ENCODE measurements at regions not wholly inside any gene's neighbourhood (a gene's known extent, or its start where the extent isn't known, plus 50 kb on each side); places are given as distances from the start of the nearest gene placed in this dataset.

DNA sequence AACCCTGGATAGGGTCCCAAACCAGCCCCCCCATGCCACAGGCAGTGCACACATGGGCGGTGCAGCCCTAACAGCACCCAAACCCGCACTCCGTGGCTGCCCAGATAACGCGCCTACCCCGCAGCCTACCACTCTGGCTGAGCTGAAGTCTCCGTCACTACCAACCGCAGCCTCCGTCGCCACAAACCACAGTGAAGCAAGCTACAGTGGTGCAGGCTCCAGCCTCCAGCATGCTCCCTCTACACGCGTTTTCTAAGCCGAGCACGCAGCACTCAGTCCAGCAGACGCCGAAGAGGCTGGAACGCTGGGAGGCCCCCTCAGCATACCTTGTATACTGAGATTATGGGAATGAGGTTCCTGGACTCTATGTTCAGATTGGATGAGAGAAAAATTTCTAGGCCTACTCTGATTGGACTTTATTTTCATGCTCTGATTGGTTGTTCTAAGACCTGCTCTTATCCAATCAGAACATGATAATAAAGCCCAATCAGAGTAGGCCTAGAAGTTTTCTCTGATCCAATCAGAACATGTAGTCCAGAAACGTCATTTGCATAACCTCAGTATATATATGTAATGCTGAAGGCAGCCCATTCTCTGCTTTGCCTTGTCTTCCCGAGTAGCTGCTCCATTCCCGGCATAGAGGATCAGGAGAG, 56.7 kb upstream of the C1QTNF9B start:
- Mint-ChIP-seq H3K36me3 (ENCODE audit: low read depth) (no peaks in the 10 kb centered on the region), H3K4me1 (ENCODE audit: low read depth) (no peaks in the 10 kb centered on the region), H3K27ac (ENCODE audit: unreplicated experiment) (no peak overlapping the region), H3K4me3 (ENCODE audit: unreplicated experiment) (no peak overlapping the region), H3K9me3 (ENCODE audit: low read depth) (no peaks in the 10 kb centered on the region), H3K27me3 (ENCODE audit: low read depth) (peaks cover 4% of the 10 kb centered on the region)
- DNase-seq (ENCODE audit: low spot score) = no peak
- TF ChIP-seq, protein P1, sequence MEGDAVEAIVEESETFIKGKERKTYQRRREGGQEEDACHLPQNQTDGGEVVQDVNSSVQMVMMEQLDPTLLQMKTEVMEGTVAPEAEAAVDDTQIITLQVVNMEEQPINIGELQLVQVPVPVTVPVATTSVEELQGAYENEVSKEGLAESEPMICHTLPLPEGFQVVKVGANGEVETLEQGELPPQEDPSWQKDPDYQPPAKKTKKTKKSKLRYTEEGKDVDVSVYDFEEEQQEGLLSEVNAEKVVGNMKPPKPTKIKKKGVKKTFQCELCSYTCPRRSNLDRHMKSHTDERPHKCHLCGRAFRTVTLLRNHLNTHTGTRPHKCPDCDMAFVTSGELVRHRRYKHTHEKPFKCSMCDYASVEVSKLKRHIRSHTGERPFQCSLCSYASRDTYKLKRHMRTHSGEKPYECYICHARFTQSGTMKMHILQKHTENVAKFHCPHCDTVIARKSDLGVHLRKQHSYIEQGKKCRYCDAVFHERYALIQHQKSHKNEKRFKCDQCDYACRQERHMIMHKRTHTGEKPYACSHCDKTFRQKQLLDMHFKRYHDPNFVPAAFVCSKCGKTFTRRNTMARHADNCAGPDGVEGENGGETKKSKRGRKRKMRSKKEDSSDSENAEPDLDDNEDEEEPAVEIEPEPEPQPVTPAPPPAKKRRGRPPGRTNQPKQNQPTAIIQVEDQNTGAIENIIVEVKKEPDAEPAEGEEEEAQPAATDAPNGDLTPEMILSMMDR (IDR thresholded peaks at IDR 0.05) = no peak

DNA sequence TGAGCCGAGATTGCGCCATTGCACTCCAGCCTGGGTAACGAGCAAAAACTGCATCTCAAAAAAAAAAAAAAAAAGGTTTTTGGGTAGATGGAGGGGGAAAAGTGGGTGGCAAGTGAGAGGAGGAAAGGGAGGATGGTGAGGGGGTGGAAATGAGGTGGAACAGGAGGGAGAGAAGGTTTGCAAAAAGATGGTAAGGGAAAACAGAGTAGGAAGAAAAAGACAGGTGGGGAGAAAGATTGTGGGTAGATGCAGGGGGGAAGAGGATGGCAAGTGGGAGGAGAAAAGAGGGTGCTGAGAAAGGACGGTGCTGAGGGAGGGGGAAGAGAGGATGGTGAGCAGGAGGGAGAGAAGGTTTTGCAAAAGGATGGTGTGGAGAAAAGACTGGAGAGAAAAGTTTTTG, 57.8 kb upstream of the C1QTNF9B start:
- Mint-ChIP-seq H3K27me3 (ENCODE audit: low read depth) (peaks cover 4% of the 10 kb centered on the region), H3K9me3 (ENCODE audit: low read depth) (no peaks in the 10 kb centered on the region), H3K27ac (ENCODE audit: unreplicated experiment) (no peak overlapping the region), H3K4me3 (ENCODE audit: unreplicated experiment) (no peak overlapping the region), H3K36me3 (ENCODE audit: low read depth) (no peaks in the 10 kb centered on the region), H3K4me1 (ENCODE audit: low read depth) (no peaks in the 10 kb centered on the region)
- DNase-seq (ENCODE audit: low spot score) = no peak
- TF ChIP-seq, protein P1 (IDR thresholded peaks at IDR 0.05) = no peak

DNA sequence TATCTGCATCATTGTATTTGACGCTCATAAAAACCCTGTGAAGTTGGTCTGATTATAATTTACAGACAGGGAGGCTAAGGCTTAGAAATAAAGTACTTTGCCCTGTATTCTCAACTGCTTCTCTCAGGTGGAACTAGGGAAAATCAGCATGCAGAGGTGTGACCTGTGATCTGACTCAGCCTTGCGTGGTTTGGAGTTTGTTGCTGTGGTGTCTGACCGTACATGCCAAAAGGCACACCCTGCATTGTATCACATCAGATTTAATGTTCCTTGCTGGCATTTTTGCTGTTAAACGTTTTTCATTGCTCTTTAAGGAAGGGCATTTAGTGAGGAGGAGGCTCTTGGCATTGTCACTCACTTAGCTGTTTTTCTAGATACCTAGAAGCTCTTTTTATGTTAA, 58.8 kb upstream of the C1QTNF9B start:
- H3K4me1 Mint-ChIP-seq (ENCODE audit: low read depth) = no peaks in the 10 kb centered on the region
- TF ChIP-seq, protein P1 (IDR thresholded peaks at IDR 0.05) = no peak
- H3K36me3 Mint-ChIP-seq (ENCODE audit: low read depth) = no peaks in the 10 kb centered on the region
- peaks cover 4% of the 10 kb centered on the region for H3K27me3 Mint-ChIP-seq (ENCODE audit: low read depth)
- H3K27ac Mint-ChIP-seq (ENCODE audit: unreplicated experiment) = no peak overlapping the region
- no peaks in the 10 kb centered on the region for H3K9me3 Mint-ChIP-seq (ENCODE audit: low read depth)
- H3K4me3 Mint-ChIP-seq (ENCODE audit: unreplicated experiment) = no peak overlapping the region
- DNase-seq (ENCODE audit: low spot score) = no peak

DNA sequence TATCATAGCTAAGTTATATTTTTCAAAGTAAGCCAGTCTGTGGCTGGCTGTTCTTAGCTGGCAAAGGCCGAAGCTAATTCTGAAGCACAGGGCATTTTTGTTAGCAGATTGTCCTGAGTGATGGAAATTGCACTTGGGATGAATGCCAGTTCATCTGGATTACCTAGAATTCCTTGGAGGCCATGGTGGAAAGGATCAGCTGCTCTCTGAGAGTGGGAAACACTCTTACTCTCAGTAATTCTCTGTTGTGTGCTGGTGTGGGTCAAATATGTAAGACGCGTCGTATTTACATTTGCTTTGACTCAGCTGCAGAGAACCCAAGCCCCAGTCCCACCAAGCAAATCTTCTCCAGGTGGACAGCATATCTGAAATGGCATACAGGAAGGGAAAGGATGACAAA, 60.7 kb upstream of the C1QTNF9B start:
- TF ChIP-seq, protein P1 (IDR thresholded peaks at IDR 0.05) = no peak
- Mint-ChIP-seq H3K4me1 (ENCODE audit: low read depth) (no peaks in the 10 kb centered on the region), H3K36me3 (ENCODE audit: low read depth) (no peaks in the 10 kb centered on the region), H3K9me3 (ENCODE audit: low read depth) (no peaks in the 10 kb centered on the region), H3K4me3 (ENCODE audit: unreplicated experiment) (no peak overlapping the region), H3K27ac (ENCODE audit: unreplicated experiment) (no peak overlapping the region), H3K27me3 (ENCODE audit: low read depth) (peaks cover 4% of the 10 kb centered on the region)
- no peak for DNase-seq (ENCODE audit: low spot score)

DNA sequence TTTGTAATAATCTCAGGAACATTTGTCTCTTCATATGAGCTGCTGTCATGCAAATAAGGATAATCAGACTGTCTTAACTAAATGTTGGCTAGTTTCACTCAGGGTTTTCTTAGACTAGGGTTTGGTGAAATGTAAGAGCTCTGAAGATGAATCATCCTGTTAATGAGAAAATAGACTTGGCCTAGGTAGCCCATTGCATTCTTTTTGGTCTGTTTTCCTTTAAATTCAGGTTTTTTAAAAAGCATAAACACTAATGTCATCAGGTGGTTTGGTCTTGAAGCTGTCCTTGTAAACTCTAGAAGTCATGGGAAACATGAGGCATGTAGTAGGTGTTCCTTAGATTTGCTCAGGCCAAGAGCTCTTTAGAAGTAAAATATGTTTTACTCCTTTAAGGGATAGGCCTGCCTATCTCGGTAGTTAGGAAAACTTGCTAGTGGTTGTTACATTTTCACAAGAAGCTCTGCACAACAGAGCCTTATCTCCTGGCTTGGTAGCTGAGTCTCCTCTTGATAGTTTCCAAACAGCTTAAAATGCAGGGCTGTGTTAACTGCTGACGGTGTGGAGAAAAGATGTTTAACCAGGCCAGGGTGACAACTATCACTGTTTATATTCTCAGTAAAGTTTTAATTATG, 62.0 kb upstream of the C1QTNF9B start:
- TF ChIP-seq, protein P1 (IDR thresholded peaks at IDR 0.05) = no peak
- no peaks in the 10 kb centered on the region for H3K9me3 Mint-ChIP-seq (ENCODE audit: low read depth)
- peaks cover 4% of the 10 kb centered on the region for H3K27me3 Mint-ChIP-seq (ENCODE audit: low read depth)
- H3K27ac Mint-ChIP-seq (ENCODE audit: unreplicated experiment) = no peak overlapping the region
- no peak overlapping the region for H3K4me3 Mint-ChIP-seq (ENCODE audit: unreplicated experiment)
- H3K4me1 Mint-ChIP-seq (ENCODE audit: low read depth) = no peaks in the 10 kb centered on the region
- DNase-seq (ENCODE audit: low spot score) = no peak
- H3K36me3 Mint-ChIP-seq (ENCODE audit: low read depth) = no peaks in the 10 kb centered on the region

Measured in chondrocyte (in vitro differentiated cells).